K562 (cell line): ENCODE measurements at regions not wholly inside any gene's neighbourhood (a gene's known extent, or its start where the extent isn't known, plus 50 kb on each side); places are given as distances from the start of the nearest gene placed in this dataset.
A peak's percentile ranks its signal among the peaks of the same experiment; 100 is the strongest.

Experiments used
- HDAC2 ChIP-seq: fragments of 450-650 bp; IDR thresholded peaks from 2 replicates; pipeline ENCODE4 v1.6.1; 2016; ENCODE audit warnings: mild to moderate bottlenecking
- NFIC ChIP-seq: fragments of 450-650 bp; IDR thresholded peaks from 2 replicates; pipeline ENCODE4 v1.6.1; 2017; ENCODE audit warnings: mild to moderate bottlenecking, inconsistent platforms
- SRF ChIP-seq, 2 experiments: fragments of 250-450, 450-650 bp in 1 of 2; sonication (Bioruptor Pico) in 1 of 2; sonication (generic) in 1 of 2; formaldehyde crosslinking; IDR thresholded peaks; 2 replicates each; pipeline versions ENCODE4 v1.5.0 to v1.5.1; 2020 to 2022; ENCODE audit warnings: mild to moderate bottlenecking in 1 of 2, missing genetic modification reagents in 1 of 2
- ZNF253 ChIP-seq: fragments of 250-450 bp; sonication (Bioruptor Pico); conservative IDR thresholded peaks from 2 replicates; pipeline ENCODE4 v1.6.1; 2021; ENCODE audit warnings: mild to moderate bottlenecking
- TF ChIP-seq, protein P1 (sequence below), 2 experiments: fragments of 450-650 bp; formaldehyde crosslinking in 1 of 2; IDR thresholded peaks; 2 replicates each; pipeline versions ENCODE4 v1.4.0 to v1.6.1; 2014 to 2020; ENCODE audit warnings: mild to moderate bottlenecking in 2 of 2, borderline replicate concordance in 1 of 2, low read depth in 1 of 2
- TF ChIP-seq, protein P2 (sequence below): IDR thresholded peaks from 2 replicates; pipeline ENCODE4 v1.6.1; 2014; ENCODE audit warnings: antibody characterized with exemption
- TF ChIP-seq, protein P3 (sequence below), 2 experiments: IDR thresholded peaks; 2 replicates each; pipeline ENCODE4 v1.6.1; 2011; ENCODE audit warnings: borderline replicate concordance in 1 of 2, control low read depth in 1 of 2, low read depth in 1 of 2, low read length in 1 of 2, mild to moderate bottlenecking in 1 of 2, mixed read lengths in 1 of 2, moderate library complexity in 1 of 2; ENCODE audit not compliant: insufficient read depth in 1 of 2, insufficient read length in 1 of 2, poor library complexity in 1 of 2, severe bottlenecking in 1 of 2; ENCODE audit errors: extremely low read depth in 1 of 2

DNA sequence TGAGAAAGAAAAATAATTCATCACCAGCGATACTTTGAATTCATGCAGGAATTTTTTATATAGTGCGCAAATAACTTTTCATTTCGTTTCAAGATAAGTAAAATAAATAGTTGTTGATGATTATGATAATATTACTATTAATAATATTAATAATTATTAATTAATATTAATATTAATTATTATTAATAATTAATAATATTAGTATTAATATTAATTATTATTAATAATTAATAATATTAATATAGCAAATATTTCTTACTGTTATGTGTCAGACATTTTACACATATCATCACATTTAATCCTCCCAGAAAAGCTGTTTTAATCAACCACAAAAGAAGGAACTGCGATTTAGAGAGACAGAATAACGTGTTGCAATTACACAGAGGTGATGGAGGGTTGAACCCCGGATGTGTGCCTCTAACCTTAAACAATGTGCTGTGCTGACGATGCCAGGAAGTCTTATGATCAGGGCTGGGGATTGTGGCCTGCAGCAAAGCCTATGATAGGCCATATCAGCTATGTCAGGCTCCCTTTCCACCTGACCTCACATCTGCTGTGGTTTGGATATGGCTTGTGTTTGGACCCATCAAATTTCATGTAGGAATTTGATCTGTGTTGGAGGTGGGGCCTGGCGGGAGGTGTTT is 263.5 kb upstream of the NR2F2 start (continued):
- TF ChIP-seq, protein P1, sequence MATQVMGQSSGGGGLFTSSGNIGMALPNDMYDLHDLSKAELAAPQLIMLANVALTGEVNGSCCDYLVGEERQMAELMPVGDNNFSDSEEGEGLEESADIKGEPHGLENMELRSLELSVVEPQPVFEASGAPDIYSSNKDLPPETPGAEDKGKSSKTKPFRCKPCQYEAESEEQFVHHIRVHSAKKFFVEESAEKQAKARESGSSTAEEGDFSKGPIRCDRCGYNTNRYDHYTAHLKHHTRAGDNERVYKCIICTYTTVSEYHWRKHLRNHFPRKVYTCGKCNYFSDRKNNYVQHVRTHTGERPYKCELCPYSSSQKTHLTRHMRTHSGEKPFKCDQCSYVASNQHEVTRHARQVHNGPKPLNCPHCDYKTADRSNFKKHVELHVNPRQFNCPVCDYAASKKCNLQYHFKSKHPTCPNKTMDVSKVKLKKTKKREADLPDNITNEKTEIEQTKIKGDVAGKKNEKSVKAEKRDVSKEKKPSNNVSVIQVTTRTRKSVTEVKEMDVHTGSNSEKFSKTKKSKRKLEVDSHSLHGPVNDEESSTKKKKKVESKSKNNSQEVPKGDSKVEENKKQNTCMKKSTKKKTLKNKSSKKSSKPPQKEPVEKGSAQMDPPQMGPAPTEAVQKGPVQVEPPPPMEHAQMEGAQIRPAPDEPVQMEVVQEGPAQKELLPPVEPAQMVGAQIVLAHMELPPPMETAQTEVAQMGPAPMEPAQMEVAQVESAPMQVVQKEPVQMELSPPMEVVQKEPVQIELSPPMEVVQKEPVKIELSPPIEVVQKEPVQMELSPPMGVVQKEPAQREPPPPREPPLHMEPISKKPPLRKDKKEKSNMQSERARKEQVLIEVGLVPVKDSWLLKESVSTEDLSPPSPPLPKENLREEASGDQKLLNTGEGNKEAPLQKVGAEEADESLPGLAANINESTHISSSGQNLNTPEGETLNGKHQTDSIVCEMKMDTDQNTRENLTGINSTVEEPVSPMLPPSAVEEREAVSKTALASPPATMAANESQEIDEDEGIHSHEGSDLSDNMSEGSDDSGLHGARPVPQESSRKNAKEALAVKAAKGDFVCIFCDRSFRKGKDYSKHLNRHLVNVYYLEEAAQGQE (IDR thresholded peaks at IDR 0.05; ENCODE audit: borderline replicate concordance): no peak
- TF ChIP-seq, protein P1 (CRISPR knock-in tag; IDR thresholded peaks at IDR 0.05; ENCODE audit: low read depth): no peak
- TF ChIP-seq, protein P2, sequence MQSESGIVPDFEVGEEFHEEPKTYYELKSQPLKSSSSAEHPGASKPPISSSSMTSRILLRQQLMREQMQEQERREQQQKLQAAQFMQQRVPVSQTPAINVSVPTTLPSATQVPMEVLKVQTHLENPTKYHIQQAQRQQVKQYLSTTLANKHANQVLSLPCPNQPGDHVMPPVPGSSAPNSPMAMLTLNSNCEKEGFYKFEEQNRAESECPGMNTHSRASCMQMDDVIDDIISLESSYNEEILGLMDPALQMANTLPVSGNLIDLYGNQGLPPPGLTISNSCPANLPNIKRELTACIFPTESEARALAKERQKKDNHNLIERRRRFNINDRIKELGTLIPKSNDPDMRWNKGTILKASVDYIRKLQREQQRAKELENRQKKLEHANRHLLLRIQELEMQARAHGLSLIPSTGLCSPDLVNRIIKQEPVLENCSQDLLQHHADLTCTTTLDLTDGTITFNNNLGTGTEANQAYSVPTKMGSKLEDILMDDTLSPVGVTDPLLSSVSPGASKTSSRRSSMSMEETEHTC: peak; percentile 69
- 0 out of 2 replicates have a peak, but pooled peaks have one; percentile 23 for TF ChIP-seq NFIC
- TF ChIP-seq SRF (CRISPR knock-in tag; IDR thresholded peaks at IDR 0.05): no peak
- no peak for TF ChIP-seq ZNF253 (CRISPR knock-in tag)
- no peak for TF ChIP-seq HDAC2
- TF ChIP-seq, protein P3, sequence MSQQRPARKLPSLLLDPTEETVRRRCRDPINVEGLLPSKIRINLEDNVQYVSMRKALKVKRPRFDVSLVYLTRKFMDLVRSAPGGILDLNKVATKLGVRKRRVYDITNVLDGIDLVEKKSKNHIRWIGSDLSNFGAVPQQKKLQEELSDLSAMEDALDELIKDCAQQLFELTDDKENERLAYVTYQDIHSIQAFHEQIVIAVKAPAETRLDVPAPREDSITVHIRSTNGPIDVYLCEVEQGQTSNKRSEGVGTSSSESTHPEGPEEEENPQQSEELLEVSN (IDR thresholded peaks at IDR 0.05; ENCODE audit: borderline replicate concordance in 1 of 2, extremely low read depth in 1 of 2, insufficient read depth in 1 of 2, insufficient read length in 1 of 2, low read depth in 1 of 2, low read length in 1 of 2, poor library complexity in 1 of 2, severe bottlenecking in 1 of 2): no peak
